CD4-positive, alpha-beta T cell treated with Interleukin-6 at 100 ng/mL for 8 hours (primary cell): ENCODE measurements at regions not wholly inside any gene's neighbourhood (a gene's known extent, or its start where the extent isn't known, plus 50 kb on each side); places are given as distances from the start of the nearest gene placed in this dataset.
"Not testable (repeated sequence)": the region's sequence is repeated elsewhere in the genome, so short reads cannot be mapped to it uniquely, and the experiment has no call there.

Source experiments
- DNase-seq: peaks from one replicate; pipeline ENCODE4 v3.0.0-alpha.2; 2020; ENCODE audit warnings: mixed read lengths, low spot score

- no peak for DNase-seq
Measured at GRCh38 chrX:52261125-52261462, 76.4 kb downstream of the MAGED4 start.

- DNase-seq: peak; percentile 94
Measured at GRCh38 chrX:52261463-52262194, 76.9 kb downstream of the MAGED4 start.

GRCh38 chrX:52262195-52262546, 77.5 kb downstream of the MAGED4 start:
- no peak for DNase-seq

GRCh38 chrX:52263417-52263816, 78.7 kb downstream of the MAGED4 start:
- DNase-seq: no peak

GRCh38 chrX:52265713-52266112, 81.0 kb downstream of the MAGED4 start:
- DNase-seq: no peak

- not testable (repeated sequence) for DNase-seq
Measured at GRCh38 chrX:52268502-52268901, 83.8 kb downstream of the MAGED4 start.

- DNase-seq: no peak
Measured at GRCh38 chrX:52270453-52271116, 85.9 kb downstream of the MAGED4 start.

- no peak for DNase-seq
Measured at GRCh38 chrX:52271206-52271605, 86.5 kb downstream of the MAGED4 start.

GRCh38 chrX:52277666-52278065, 91.2 kb upstream of the XAGE2 start:
- no peak for DNase-seq

- DNase-seq: no peak
Measured at GRCh38 chrX:52280812-52281211, 88.0 kb upstream of the XAGE2 start.

- DNase-seq: no peak
Measured at GRCh38 chrX:52284865-52285264, 84.0 kb upstream of the XAGE2 start.

- DNase-seq: not testable (repeated sequence)
Measured at GRCh38 chrX:52298968-52299367, 69.9 kb upstream of the XAGE2 start.

- not testable (repeated sequence) for DNase-seq
Measured at GRCh38 chrX:52308532-52308931, 60.3 kb upstream of the XAGE2 start.
